ENCODE measurements at regions not wholly inside any gene's neighbourhood (a gene's known extent, or its start where the extent isn't known, plus 50 kb on each side); places are given as distances from the start of the nearest gene placed in this dataset.
"Not testable (repeated sequence)": the region's sequence is repeated elsewhere in the genome, so short reads cannot be mapped to it uniquely, and the experiment has no call there.

DNA sequence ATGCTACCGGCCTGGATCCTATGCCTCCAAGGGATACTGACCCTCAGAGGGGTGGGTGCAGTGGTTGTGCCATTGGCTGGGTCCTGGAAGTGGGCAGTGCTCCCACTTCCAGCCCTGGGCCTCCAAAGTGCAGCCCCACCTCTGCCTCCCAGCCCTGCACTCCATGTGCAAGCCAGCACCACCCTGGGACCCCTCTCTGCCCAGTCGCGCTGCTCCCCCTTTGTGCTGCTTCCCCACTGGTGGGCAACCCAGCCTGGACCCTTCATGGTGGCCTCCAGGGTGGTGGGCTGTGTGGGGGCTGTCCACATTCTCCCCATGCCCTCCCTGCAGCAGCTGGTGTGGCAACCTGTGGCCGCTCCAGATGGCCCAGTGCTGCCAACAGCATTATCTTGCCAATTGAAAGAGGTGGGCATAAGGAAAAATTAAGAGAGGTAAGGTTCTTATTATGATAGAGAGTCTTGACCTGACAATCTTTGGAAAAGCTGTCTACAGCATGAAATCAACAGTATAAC is 309.7 kb downstream of the GUCY2F start:
- Mint-ChIP-seq H3K4me1 (ENCODE audit: low read depth, unreplicated experiment) (no peaks in the 10 kb centered on the region), H3K4me3 (ENCODE audit: unreplicated experiment) (no peak overlapping the region), H3K9me3 (ENCODE audit: unreplicated experiment) (no peaks in the 10 kb centered on the region), H3K27ac (ENCODE audit: unreplicated experiment) (no peak overlapping the region), H3K36me3 (ENCODE audit: insufficient read depth, unreplicated experiment) (no peaks in the 10 kb centered on the region), H3K27me3 (ENCODE audit: insufficient read depth, unreplicated experiment) (no peaks in the 10 kb centered on the region)
- TF ChIP-seq, protein P1, sequence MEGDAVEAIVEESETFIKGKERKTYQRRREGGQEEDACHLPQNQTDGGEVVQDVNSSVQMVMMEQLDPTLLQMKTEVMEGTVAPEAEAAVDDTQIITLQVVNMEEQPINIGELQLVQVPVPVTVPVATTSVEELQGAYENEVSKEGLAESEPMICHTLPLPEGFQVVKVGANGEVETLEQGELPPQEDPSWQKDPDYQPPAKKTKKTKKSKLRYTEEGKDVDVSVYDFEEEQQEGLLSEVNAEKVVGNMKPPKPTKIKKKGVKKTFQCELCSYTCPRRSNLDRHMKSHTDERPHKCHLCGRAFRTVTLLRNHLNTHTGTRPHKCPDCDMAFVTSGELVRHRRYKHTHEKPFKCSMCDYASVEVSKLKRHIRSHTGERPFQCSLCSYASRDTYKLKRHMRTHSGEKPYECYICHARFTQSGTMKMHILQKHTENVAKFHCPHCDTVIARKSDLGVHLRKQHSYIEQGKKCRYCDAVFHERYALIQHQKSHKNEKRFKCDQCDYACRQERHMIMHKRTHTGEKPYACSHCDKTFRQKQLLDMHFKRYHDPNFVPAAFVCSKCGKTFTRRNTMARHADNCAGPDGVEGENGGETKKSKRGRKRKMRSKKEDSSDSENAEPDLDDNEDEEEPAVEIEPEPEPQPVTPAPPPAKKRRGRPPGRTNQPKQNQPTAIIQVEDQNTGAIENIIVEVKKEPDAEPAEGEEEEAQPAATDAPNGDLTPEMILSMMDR (IDR thresholded peaks at IDR 0.05; ENCODE audit: insufficient read depth in 1 of 2, low read depth in 1 of 2, low read length in 1 of 2, severe bottlenecking in 1 of 2, unreplicated experiment in 1 of 2) = no peak
- POLR2A ChIA-PET = no interaction called here
- Histone ChIP-seq H3K27me3 (replicated peaks; ENCODE audit: control insufficient read depth, insufficient read depth, low read length) (no peaks in the 10 kb centered on the region), H3K36me3 (ENCODE audit: control insufficient read depth, insufficient read depth, low read length) (no peaks in the 10 kb centered on the region), H3K4me1 (no peaks in the 10 kb centered on the region), H3K9me3 (no peaks in the 10 kb centered on the region), H3K4me3 (ENCODE audit: low read depth, low read length) (no peak overlapping the region)
- intact Hi-C loops (cut with micrococcal nuclease; ENCODE audit: unreplicated experiment) = no loop called here
- DNase-seq = no peak
- CTCF ChIA-PET = no interaction called here
- BruUV-seq (replicated peaks) = no TSS peak

DNA sequence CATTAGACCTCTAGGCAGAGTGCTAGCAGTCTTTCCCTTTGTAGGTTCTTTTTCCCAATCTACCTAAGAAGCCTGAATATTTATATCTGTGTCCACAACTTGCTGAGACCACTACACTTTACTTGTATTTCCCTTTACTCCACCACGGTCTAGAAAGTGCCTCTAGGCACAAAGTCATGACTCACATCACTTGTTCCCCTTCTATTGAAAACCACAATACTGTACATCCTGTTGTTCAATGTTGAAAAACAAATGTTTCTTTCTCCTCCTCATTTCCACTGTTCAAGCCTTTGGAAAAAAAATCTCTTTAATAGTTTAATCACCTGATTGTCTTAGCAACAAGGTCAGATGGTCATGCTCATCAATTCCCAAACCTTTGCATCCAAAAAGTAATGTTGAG is 326.7 kb downstream of the GUCY2F start:
- no TSS peak for BruUV-seq (replicated peaks)
- H3K4me3 Mint-ChIP-seq (ENCODE audit: unreplicated experiment) = no peak overlapping the region
- peaks cover 19% of the 10 kb centered on the region for H3K9me3 Mint-ChIP-seq (ENCODE audit: unreplicated experiment)
- Histone ChIP-seq H3K9me3 (no peaks in the 10 kb centered on the region), H3K36me3 (ENCODE audit: control insufficient read depth, insufficient read depth, low read length) (no peaks in the 10 kb centered on the region), H3K4me1 (no peaks in the 10 kb centered on the region), H3K4me3 (ENCODE audit: low read depth, low read length) (no peak overlapping the region), H3K27me3 (replicated peaks; ENCODE audit: control insufficient read depth, insufficient read depth, low read length) (no peaks in the 10 kb centered on the region)
- no peaks in the 10 kb centered on the region for H3K27me3 Mint-ChIP-seq (ENCODE audit: insufficient read depth, unreplicated experiment)
- ChIA-PET CTCF (no interaction called here), POLR2A (no interaction called here)
- H3K4me1 Mint-ChIP-seq (ENCODE audit: low read depth, unreplicated experiment) = no peaks in the 10 kb centered on the region
- H3K27ac Mint-ChIP-seq (ENCODE audit: unreplicated experiment) = no peak overlapping the region
- no peak for DNase-seq
- intact Hi-C loops (cut with micrococcal nuclease; ENCODE audit: unreplicated experiment) = no loop called here
- TF ChIP-seq, protein P1 (IDR thresholded peaks at IDR 0.05; ENCODE audit: insufficient read depth in 1 of 2, low read depth in 1 of 2, low read length in 1 of 2, severe bottlenecking in 1 of 2, unreplicated experiment in 1 of 2) = no peak
- H3K36me3 Mint-ChIP-seq (ENCODE audit: insufficient read depth, unreplicated experiment) = no peaks in the 10 kb centered on the region

DNA sequence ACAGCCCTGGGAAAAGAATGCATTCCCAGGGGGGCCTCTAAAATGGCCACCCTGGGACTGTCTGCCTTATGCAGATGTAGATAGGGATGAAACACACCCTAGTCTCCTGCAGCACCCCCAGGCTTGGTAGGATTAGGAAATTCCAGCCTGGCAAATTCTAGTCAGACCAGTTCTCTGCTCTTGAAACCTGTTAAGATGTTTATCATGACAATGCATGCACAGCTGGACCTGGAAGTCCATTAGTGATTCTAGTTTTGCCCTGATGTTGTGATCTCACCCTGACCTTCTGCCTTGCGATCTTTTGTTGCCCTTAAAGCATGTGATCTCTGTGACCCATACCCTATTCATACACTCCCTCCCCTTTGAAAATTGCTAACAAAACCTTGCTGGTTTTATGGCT is 337.7 kb downstream of the GUCY2F start:
- H3K27me3 Mint-ChIP-seq (ENCODE audit: insufficient read depth, unreplicated experiment); CTCF ChIA-PET; H3K4me3 ChIP-seq (ENCODE audit: low read depth, low read length); H3K36me3 ChIP-seq (ENCODE audit: control insufficient read depth, insufficient read depth, low read length); H3K27me3 ChIP-seq (replicated peaks; ENCODE audit: control insufficient read depth, insufficient read depth, low read length); H3K9me3 Mint-ChIP-seq (ENCODE audit: unreplicated experiment); H3K36me3 Mint-ChIP-seq (ENCODE audit: insufficient read depth, unreplicated experiment); BruUV-seq (replicated peaks); H3K4me1 Mint-ChIP-seq (ENCODE audit: low read depth, unreplicated experiment); H3K27ac Mint-ChIP-seq (ENCODE audit: unreplicated experiment); H3K4me1 ChIP-seq; H3K9me3 ChIP-seq; POLR2A ChIA-PET; H3K4me3 Mint-ChIP-seq (ENCODE audit: unreplicated experiment); intact Hi-C loops (cut with micrococcal nuclease; ENCODE audit: unreplicated experiment): not testable (repeated sequence)
- peak in 1 of 2 experiments; percentile 0 for DNase-seq

DNA sequence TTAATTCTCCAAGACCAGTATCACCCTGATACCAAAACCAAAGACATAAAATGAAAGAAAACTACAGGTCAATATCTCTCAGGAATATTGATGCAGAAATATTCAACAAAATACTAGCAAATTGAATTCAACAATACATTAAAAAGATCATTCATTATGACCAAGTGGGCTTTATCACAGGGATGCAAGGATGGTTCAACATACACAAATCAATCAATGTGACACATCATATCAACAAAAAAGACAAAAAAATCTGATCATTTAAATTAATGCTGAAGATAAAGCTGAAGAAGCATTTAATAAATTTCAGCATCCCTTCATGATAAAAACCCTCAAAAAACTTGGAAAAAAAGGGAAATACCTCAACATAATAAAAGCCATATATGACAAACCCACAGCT is 341.4 kb downstream of the GUCY2F start:
- ChIA-PET POLR2A (no interaction called here), CTCF (no interaction called here)
- Histone ChIP-seq H3K9me3 (no peaks in the 10 kb centered on the region), H3K4me3 (ENCODE audit: low read depth, low read length) (no peak overlapping the region), H3K36me3 (ENCODE audit: control insufficient read depth, insufficient read depth, low read length) (no peaks in the 10 kb centered on the region), H3K4me1 (no peaks in the 10 kb centered on the region), H3K27me3 (replicated peaks; ENCODE audit: control insufficient read depth, insufficient read depth, low read length) (no peaks in the 10 kb centered on the region)
- no TSS peak for BruUV-seq (replicated peaks)
- Mint-ChIP-seq H3K4me3 (ENCODE audit: unreplicated experiment) (no peak overlapping the region), H3K4me1 (ENCODE audit: low read depth, unreplicated experiment) (no peaks in the 10 kb centered on the region), H3K27ac (ENCODE audit: unreplicated experiment) (no peak overlapping the region), H3K27me3 (ENCODE audit: insufficient read depth, unreplicated experiment) (no peaks in the 10 kb centered on the region), H3K36me3 (ENCODE audit: insufficient read depth, unreplicated experiment) (no peaks in the 10 kb centered on the region), H3K9me3 (ENCODE audit: unreplicated experiment) (no peaks in the 10 kb centered on the region)
- TF ChIP-seq, protein P1 (IDR thresholded peaks at IDR 0.05; ENCODE audit: insufficient read depth in 1 of 2, low read depth in 1 of 2, low read length in 1 of 2, severe bottlenecking in 1 of 2, unreplicated experiment in 1 of 2) = no peak
- no peak for DNase-seq
- intact Hi-C loops (cut with micrococcal nuclease; ENCODE audit: unreplicated experiment) = no loop called here

Data from Caco-2 (cell line).